ENCODE measurements at regions not wholly inside any gene's neighbourhood (a gene's known extent, or its start where the extent isn't known, plus 50 kb on each side); places are given as distances from the start of the nearest gene placed in this dataset.

- TF ChIP-seq CTCF (IDR thresholded peaks at IDR 0.05; ENCODE audit: low read depth, low read length, poor library complexity, severe bottlenecking) (peak; percentile 53), EZH2phosphoT487 (IDR thresholded peaks at IDR 0.05; ENCODE audit: borderline replicate concordance, low read length) (no peak)
Observed at GRCh38 chr12:90253674-90254181, 545.1 kb upstream of the ATP2B1 start.
